Neutrophil (primary cell): ENCODE measurements at regions not wholly inside any gene's neighbourhood (a gene's known extent, or its start where the extent isn't known, plus 50 kb on each side); places are given as distances from the start of the nearest gene placed in this dataset.

ENCODE experiments used
- H3K27ac ChIP-seq: fragments of 200-600 bp; sonication (generic); 2 replicates; pipeline ENCODE4 v1.5.1; 2016; ENCODE audit warnings: mild to moderate bottlenecking, moderate library complexity
- H3K27me3 ChIP-seq: fragments of 200-600 bp; sonication (generic); 2 replicates; pipeline ENCODE4 v1.6.0; 2016; ENCODE audit warnings: mild to moderate bottlenecking
- H3K36me3 ChIP-seq: fragments of 200-600 bp; sonication (generic); 2 replicates; pipeline ENCODE4 v1.5.1; 2017
- H3K4me1 ChIP-seq, 2 experiments: fragments of 200-600 bp in 1 of 2; sonication (generic) in 1 of 2; 1 replicate in 1 of 2; 2 replicates in 1 of 2; pipeline versions ENCODE4 v1.5.1 to v1.6.1; 2013 to 2016; ENCODE audit warnings: low read depth in 1 of 2, low read length in 1 of 2, mild to moderate bottlenecking in 1 of 2, moderate library complexity in 1 of 2; ENCODE audit not compliant: control insufficient read depth in 1 of 2, insufficient read depth in 1 of 2
- H3K4me3 ChIP-seq, 2 experiments: fragments of 200-600 bp in 1 of 2; sonication (generic) in 1 of 2; 1 replicate in 1 of 2; 2 replicates in 1 of 2; pipeline ENCODE4 v1.5.1; 2013 to 2016; ENCODE audit warnings: low read depth in 1 of 2, low read length in 1 of 2, mild to moderate bottlenecking in 1 of 2, moderate library complexity in 1 of 2
- H3K9me3 ChIP-seq: fragments of 200-600 bp; sonication (generic); 2 replicates; pipeline ENCODE4 v1.5.1; 2016
- TF ChIP-seq, protein P1 (sequence below): fragments of 200-600 bp; sonication (generic); IDR thresholded peaks from 2 replicates; pipeline ENCODE4 v1.5.1; 2016; ENCODE audit warnings: antibody characterized with exemption

GRCh38 chr15:62739507-62739906 lies 303.0 kb upstream of the TPM1 start:
- H3K4me3 ChIP-seq: no peak overlapping the region
- no peaks in the 10 kb centered on the region for H3K27me3 ChIP-seq
- TF ChIP-seq, protein P1, sequence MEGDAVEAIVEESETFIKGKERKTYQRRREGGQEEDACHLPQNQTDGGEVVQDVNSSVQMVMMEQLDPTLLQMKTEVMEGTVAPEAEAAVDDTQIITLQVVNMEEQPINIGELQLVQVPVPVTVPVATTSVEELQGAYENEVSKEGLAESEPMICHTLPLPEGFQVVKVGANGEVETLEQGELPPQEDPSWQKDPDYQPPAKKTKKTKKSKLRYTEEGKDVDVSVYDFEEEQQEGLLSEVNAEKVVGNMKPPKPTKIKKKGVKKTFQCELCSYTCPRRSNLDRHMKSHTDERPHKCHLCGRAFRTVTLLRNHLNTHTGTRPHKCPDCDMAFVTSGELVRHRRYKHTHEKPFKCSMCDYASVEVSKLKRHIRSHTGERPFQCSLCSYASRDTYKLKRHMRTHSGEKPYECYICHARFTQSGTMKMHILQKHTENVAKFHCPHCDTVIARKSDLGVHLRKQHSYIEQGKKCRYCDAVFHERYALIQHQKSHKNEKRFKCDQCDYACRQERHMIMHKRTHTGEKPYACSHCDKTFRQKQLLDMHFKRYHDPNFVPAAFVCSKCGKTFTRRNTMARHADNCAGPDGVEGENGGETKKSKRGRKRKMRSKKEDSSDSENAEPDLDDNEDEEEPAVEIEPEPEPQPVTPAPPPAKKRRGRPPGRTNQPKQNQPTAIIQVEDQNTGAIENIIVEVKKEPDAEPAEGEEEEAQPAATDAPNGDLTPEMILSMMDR: no peak
- H3K4me1 ChIP-seq: no peaks in the 10 kb centered on the region
- H3K9me3 ChIP-seq: no peaks in the 10 kb centered on the region
- no peaks in the 10 kb centered on the region for H3K36me3 ChIP-seq
- H3K27ac ChIP-seq: no peak overlapping the region

DNA sequence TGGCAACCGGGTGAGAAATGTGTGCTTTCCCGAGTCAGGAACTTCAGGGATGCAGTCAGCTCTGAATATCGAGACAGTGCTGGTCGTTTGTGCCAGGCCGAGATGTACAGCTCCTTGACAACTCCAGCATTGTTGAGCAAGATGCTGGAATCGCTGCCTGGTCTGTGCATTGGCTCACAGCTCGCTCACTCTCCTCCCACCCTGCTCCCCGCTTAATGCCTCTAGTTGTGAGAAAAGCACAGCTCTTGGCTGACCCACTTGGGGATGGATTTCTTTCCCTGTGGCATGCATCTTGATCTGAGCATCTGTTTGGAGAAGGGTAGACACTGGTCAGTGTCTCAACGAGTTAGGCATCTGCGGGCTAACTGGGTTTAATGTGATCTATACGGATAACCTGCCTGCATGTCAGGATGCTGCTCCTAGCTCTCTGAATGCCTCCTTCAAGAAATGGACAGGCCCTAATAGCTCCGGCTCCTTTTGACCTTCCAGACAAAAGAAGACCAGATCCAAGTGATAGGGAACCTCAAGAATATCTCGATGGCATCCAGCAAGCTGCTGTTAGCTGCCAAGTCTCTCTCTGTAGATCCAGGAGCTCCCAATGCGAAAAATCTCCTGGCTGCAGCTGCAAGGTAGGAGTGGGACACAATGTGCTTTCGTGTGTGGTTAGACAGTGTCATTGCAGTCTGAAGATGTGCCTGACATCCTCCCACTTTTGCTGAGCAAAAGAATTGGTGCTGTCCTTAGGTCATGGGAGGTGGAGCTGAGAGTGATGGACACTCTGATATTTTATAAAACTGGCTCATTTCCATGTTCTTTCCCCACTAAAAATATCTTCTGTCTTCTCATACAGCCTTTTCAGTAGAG lies 302.2 kb upstream of the TPM1 start:
- H3K27ac ChIP-seq: no peak overlapping the region
- no peaks in the 10 kb centered on the region for H3K27me3 ChIP-seq
- TF ChIP-seq, protein P1: no peak

DNA sequence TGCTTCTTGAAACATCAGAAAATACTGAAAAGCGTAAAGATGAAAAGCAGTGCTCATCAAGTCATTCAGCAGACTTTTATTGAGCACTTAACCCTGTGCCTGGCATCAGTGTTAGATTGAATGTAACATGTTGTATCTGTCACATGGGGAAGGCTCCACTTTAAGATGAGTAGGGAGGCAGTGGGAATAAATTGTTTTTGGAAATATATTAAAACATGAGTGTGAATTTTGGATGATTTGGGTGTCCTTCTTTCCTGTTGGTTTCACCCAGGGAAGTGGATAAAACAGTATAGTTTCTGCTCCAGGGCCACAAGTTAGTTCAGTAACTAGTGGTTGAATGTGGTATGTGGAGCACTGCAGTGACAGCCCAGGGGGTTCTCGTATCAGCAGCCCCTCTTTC lies 301.4 kb upstream of the TPM1 start:
- TF ChIP-seq, protein P1: no peak
- H3K27ac ChIP-seq: no peak overlapping the region
- H3K9me3 ChIP-seq: no peaks in the 10 kb centered on the region
- H3K36me3 ChIP-seq: no peaks in the 10 kb centered on the region
- H3K27me3 ChIP-seq: no peaks in the 10 kb centered on the region
- H3K4me1 ChIP-seq: no peaks in the 10 kb centered on the region
- no peak overlapping the region for H3K4me3 ChIP-seq

More for the DNA sequence above, 302.2 kb upstream of the TPM1 start:
- H3K4me1 ChIP-seq: no peaks in the 10 kb centered on the region
- H3K4me3 ChIP-seq: no peak overlapping the region
- no peaks in the 10 kb centered on the region for H3K36me3 ChIP-seq
- H3K9me3 ChIP-seq: no peaks in the 10 kb centered on the region

GRCh38 chr15:62742409-62743171 lies 300.0 kb upstream of the TPM1 start:
- no peaks in the 10 kb centered on the region for H3K27me3 ChIP-seq
- TF ChIP-seq, protein P1: no peak
- H3K4me3 ChIP-seq: no peak overlapping the region
- no peaks in the 10 kb centered on the region for H3K36me3 ChIP-seq
- H3K27ac ChIP-seq: no peak overlapping the region
- H3K9me3 ChIP-seq: no peaks in the 10 kb centered on the region
- H3K4me1 ChIP-seq: no peaks in the 10 kb centered on the region

GRCh38 chr15:62745621-62746225 lies 296.8 kb upstream of the TPM1 start:
- Histone ChIP-seq H3K4me1 (no peaks in the 10 kb centered on the region), H3K36me3 (no peaks in the 10 kb centered on the region), H3K27me3 (no peaks in the 10 kb centered on the region), H3K4me3 (no peak overlapping the region), H3K27ac (no peak overlapping the region), H3K9me3 (no peaks in the 10 kb centered on the region)
- TF ChIP-seq, protein P1: no peak
